GM21825 (cell line): ENCODE measurements at regions not wholly inside any gene's neighbourhood (a gene's known extent, or its start where the extent isn't known, plus 50 kb on each side); places are given as distances from the start of the nearest gene placed in this dataset.
"Not testable (repeated sequence)": the region's sequence is repeated elsewhere in the genome, so short reads cannot be mapped to it uniquely, and the experiment has no call there.

ENCODE experiments used
- ATAC-seq: cut with Tn5 transposase; IDR thresholded peaks from one replicate; pipeline ENCODE4 v1.9.1; 2021; ENCODE audit warnings: mild to moderate bottlenecking, moderate library complexity; ENCODE audit not compliant: unreplicated experiment

GRCh38 chr18:10077986-10078385 is 164.2 kb downstream of the VAPA start:
- no peak for ATAC-seq

GRCh38 chr18:10080372-10080771 is 166.6 kb downstream of the VAPA start:
- no peak for ATAC-seq

GRCh38 chr18:10081492-10081891 is 167.7 kb downstream of the VAPA start:
- no peak for ATAC-seq

GRCh38 chr18:10085416-10085815 is 171.6 kb downstream of the VAPA start:
- ATAC-seq = no peak

- ATAC-seq = no peak
Observed at GRCh38 chr18:10085876-10086275, 172.1 kb downstream of the VAPA start.

- ATAC-seq = no peak
Observed at GRCh38 chr18:10086458-10087210, 172.8 kb downstream of the VAPA start.

- ATAC-seq = no peak
Observed at GRCh38 chr18:10088734-10089133, 174.9 kb downstream of the VAPA start.

- ATAC-seq = no peak
Observed at GRCh38 chr18:10089881-10090280, 176.1 kb downstream of the VAPA start.

- ATAC-seq = no peak
Observed at GRCh38 chr18:10090668-10091067, 176.9 kb downstream of the VAPA start.

- ATAC-seq = no peak
Observed at GRCh38 chr18:10093445-10093844, 179.6 kb downstream of the VAPA start.

GRCh38 chr18:10094154-10094553 is 180.3 kb downstream of the VAPA start:
- ATAC-seq = no peak

- no peak for ATAC-seq
Observed at GRCh38 chr18:10094655-10095054, 180.8 kb downstream of the VAPA start.

- ATAC-seq = no peak
Observed at GRCh38 chr18:10095356-10095755, 181.5 kb downstream of the VAPA start.

GRCh38 chr18:10099539-10100140 is 185.8 kb downstream of the VAPA start:
- ATAC-seq = no peak

GRCh38 chr18:10100196-10100595 is 186.4 kb downstream of the VAPA start:
- no peak for ATAC-seq

GRCh38 chr18:10100941-10101701 is 187.3 kb downstream of the VAPA start:
- no peak for ATAC-seq

- no peak for ATAC-seq
Observed at GRCh38 chr18:10101729-10102128, 187.9 kb downstream of the VAPA start.

GRCh38 chr18:10105118-10105517 is 191.3 kb downstream of the VAPA start:
- not testable (repeated sequence) for ATAC-seq

GRCh38 chr18:10111191-10111590 is 197.4 kb downstream of the VAPA start:
- ATAC-seq = no peak

- no peak for ATAC-seq
Observed at GRCh38 chr18:10111944-10112343, 198.1 kb downstream of the VAPA start.

GRCh38 chr18:10113121-10114022 is 199.6 kb downstream of the VAPA start:
- no peak for ATAC-seq
